Trophoblast cell (in vitro differentiated cells and primary cell): ENCODE measurements at regions not wholly inside any gene's neighbourhood (a gene's known extent, or its start where the extent isn't known, plus 50 kb on each side); places are given as distances from the start of the nearest gene placed in this dataset.
"Not testable (repeated sequence)": the region's sequence is repeated elsewhere in the genome, so short reads cannot be mapped to it uniquely, and the experiment has no call there.

Source experiments
- DNase-seq, 2 donors: peaks; one replicate each; pipeline ENCODE4 v3.0.0-alpha.2; 2016
- H2AFZ ChIP-seq: 2 replicates; pipeline ENCODE4 v1.6.1; 2013; ENCODE audit warnings: low read length, moderate library complexity, mild to moderate bottlenecking; ENCODE audit not compliant: insufficient read depth, poor library complexity
- H2AK5ac ChIP-seq: 2 replicates; pipeline ENCODE4 v1.6.1; 2013; ENCODE audit warnings: mild to moderate bottlenecking, low read length
- H2BK120ac ChIP-seq: 2 replicates; pipeline ENCODE4 v1.6.1; 2013; ENCODE audit warnings: low read length, mild to moderate bottlenecking, moderate library complexity; ENCODE audit not compliant: insufficient read depth, poor library complexity
- H2BK12ac ChIP-seq: 2 replicates; pipeline ENCODE4 v1.6.1; 2013; ENCODE audit warnings: mild to moderate bottlenecking, low read length, moderate library complexity
- H2BK5ac ChIP-seq: 2 replicates; pipeline ENCODE4 v1.6.1; 2013; ENCODE audit warnings: low read length, low read depth, moderate library complexity, mild to moderate bottlenecking; ENCODE audit not compliant: poor library complexity
- H3K14ac ChIP-seq: 2 replicates; pipeline ENCODE4 v1.6.1; 2013; ENCODE audit warnings: mild to moderate bottlenecking, low read length
- H3K18ac ChIP-seq: 2 replicates; pipeline ENCODE4 v1.6.1; 2013; ENCODE audit warnings: mild to moderate bottlenecking, low read length
- H3K23ac ChIP-seq: 2 replicates; pipeline ENCODE4 v1.6.1; 2013; ENCODE audit warnings: low read length
- H3K27ac ChIP-seq: 2 replicates; pipeline ENCODE4 v1.5.1; 2013; ENCODE audit warnings: low read depth, mild to moderate bottlenecking, inconsistent platforms, low read length, moderate library complexity
- H3K27me3 ChIP-seq: 2 replicates; pipeline ENCODE4 v1.6.1; 2013; ENCODE audit warnings: inconsistent platforms, mild to moderate bottlenecking, low read length, moderate library complexity; ENCODE audit not compliant: insufficient read depth
- H3K36me3 ChIP-seq, 2 experiments: 1 replicate in 1 of 2; 2 replicates in 1 of 2; pipeline ENCODE4 v1.6.1; 2013; ENCODE audit warnings: low read length in 2 of 2, mild to moderate bottlenecking in 2 of 2, moderate library complexity in 1 of 2; ENCODE audit not compliant: insufficient read depth in 2 of 2, control insufficient read depth in 1 of 2
- H3K4ac ChIP-seq: 2 replicates; pipeline ENCODE4 v1.6.1; 2013; ENCODE audit warnings: low read depth, mild to moderate bottlenecking, low read length, moderate library complexity
- H3K4me1 ChIP-seq, 2 experiments: 1 replicate in 1 of 2; 2 replicates in 1 of 2; pipeline ENCODE4 v1.6.1; 2013; ENCODE audit warnings: low read length in 2 of 2, mild to moderate bottlenecking in 2 of 2, moderate library complexity in 1 of 2; ENCODE audit not compliant: insufficient read depth in 2 of 2, control insufficient read depth in 1 of 2
- H3K4me2 ChIP-seq: 2 replicates; pipeline ENCODE4 v1.6.1; 2013; ENCODE audit warnings: inconsistent platforms, mild to moderate bottlenecking, low read length, moderate library complexity
- H3K4me3 ChIP-seq: 2 replicates; pipeline ENCODE4 v1.5.1; 2013; ENCODE audit warnings: mild to moderate bottlenecking, low read depth, low read length, inconsistent platforms
- H3K79me1 ChIP-seq: one replicate; pipeline ENCODE4 v1.6.1; 2013; ENCODE audit warnings: low read length
- H3K79me2 ChIP-seq: 2 replicates; pipeline ENCODE4 v1.6.1; 2013; ENCODE audit warnings: low read length, mild to moderate bottlenecking; ENCODE audit not compliant: control insufficient read depth, insufficient read depth, poor library complexity
- H3K9ac ChIP-seq: 2 replicates; pipeline ENCODE4 v1.6.1; 2013; ENCODE audit warnings: mild to moderate bottlenecking, low read length
- H3K9me3 ChIP-seq: 2 replicates; pipeline ENCODE4 v1.6.1; 2013; ENCODE audit warnings: low read depth, mild to moderate bottlenecking, control low read depth, inconsistent platforms, low read length; ENCODE audit not compliant: insufficient read depth
- H4K12ac ChIP-seq: 2 replicates; pipeline ENCODE4 v1.6.1; 2013; ENCODE audit warnings: low read depth, mild to moderate bottlenecking, low read length, moderate library complexity
- H4K8ac ChIP-seq: 2 replicates; pipeline ENCODE4 v1.6.1; 2013; ENCODE audit warnings: low read depth, mild to moderate bottlenecking, low read length, moderate library complexity
- H4K91ac ChIP-seq: one replicate; pipeline ENCODE4 v1.6.1; 2013; ENCODE audit warnings: low read depth, mild to moderate bottlenecking, low read length, moderate library complexity
- WGBS: extraction: QIAGEN DNeasy Blood & Tissue Kit; methylation state at CpG from one replicate; pipeline ENCODE4 v1.1.7; 2013; ENCODE audit warnings: missing lambda C conversion rate; ENCODE audit not compliant: insufficient read length, insufficient coverage; ENCODE audit errors: extremely low coverage; 5-methylcytosine and 5-hydroxymethylcytosine counted together

DNA sequence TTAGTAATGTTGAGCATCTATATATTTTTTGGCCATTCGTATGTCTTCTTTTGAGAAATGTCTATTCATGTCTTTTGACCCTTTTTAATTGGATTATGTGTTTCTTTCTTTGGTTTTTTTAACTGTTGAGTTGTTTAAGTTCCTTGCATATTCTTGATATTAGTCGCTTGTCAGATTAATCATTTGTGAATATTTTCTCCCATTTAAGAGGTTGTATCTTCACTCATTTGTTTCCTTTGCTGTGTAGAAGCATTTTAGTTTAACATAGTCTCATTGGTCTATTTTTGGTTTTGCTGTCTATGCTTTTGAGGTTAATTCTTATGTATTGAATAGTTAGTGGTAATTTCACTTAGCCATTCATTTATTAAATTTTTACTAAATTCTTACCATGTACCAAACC is 283.8 kb downstream of the ZPLD1 start:
- H3K4ac ChIP-seq, result no peak overlapping the region
- H3K4me2 ChIP-seq, result no peak overlapping the region
- WGBS, result no CpG with 5 or more reads among the region's 2 CpGs
- no peak overlapping the region for H4K91ac ChIP-seq
- H3K4me3 ChIP-seq, result no peak overlapping the region
- H3K79me1 ChIP-seq, result no peaks in the 10 kb centered on the region
- no peaks in the 10 kb centered on the region for H3K9me3 ChIP-seq
- no peak overlapping the region for H2AFZ ChIP-seq
- no peak overlapping the region for H2BK12ac ChIP-seq
- no peak overlapping the region for H4K8ac ChIP-seq
- H2AK5ac ChIP-seq, result no peak overlapping the region
- H3K27ac ChIP-seq, result no peak overlapping the region
- no peak for DNase-seq
- no peak overlapping the region for H2BK5ac ChIP-seq
- H4K12ac ChIP-seq, result no peak overlapping the region
- H3K27me3 ChIP-seq, result no peaks in the 10 kb centered on the region
- H3K4me1 ChIP-seq, result no peaks in the 10 kb centered on the region
- H3K79me2 ChIP-seq, result no peaks in the 10 kb centered on the region
- no peak overlapping the region for H2BK120ac ChIP-seq
- no peak overlapping the region for H3K23ac ChIP-seq
- H3K18ac ChIP-seq, result no peak overlapping the region
- no peak overlapping the region for H3K9ac ChIP-seq
- no peak overlapping the region for H3K14ac ChIP-seq
- no peaks in the 10 kb centered on the region for H3K36me3 ChIP-seq

DNA sequence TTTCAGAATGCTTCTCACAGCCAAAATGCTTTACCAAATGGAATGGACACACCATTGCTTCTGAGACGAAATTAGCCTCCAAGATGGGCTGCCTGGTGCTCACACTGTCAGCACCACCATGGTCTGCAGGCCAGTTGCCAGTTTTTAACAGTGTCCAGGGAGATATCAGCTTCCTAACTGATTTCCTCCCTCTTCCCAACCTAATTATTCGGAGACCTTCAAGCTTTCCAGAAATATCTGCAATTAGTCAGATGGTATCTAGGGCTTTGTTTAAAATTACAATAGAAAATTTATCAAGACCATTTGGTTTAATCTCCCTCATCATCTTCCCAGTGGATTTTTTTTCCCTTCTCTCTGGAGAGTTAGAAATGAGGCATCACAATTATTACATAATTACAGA is 287.5 kb downstream of the ZPLD1 start:
- no peaks in the 10 kb centered on the region for H3K4me1 ChIP-seq
- H3K23ac ChIP-seq, result no peak overlapping the region
- no peaks in the 10 kb centered on the region for H3K79me2 ChIP-seq
- H4K8ac ChIP-seq, result no peak overlapping the region
- DNase-seq, result no peak
- no CpG with 5 or more reads among the region's 2 CpGs for WGBS
- H3K36me3 ChIP-seq, result no peaks in the 10 kb centered on the region
- no peak overlapping the region for H3K14ac ChIP-seq
- no peaks in the 10 kb centered on the region for H3K79me1 ChIP-seq
- H2AFZ ChIP-seq, result no peak overlapping the region
- H3K4me3 ChIP-seq, result no peak overlapping the region
- H3K9ac ChIP-seq, result no peak overlapping the region
- H3K27ac ChIP-seq, result no peak overlapping the region
- no peak overlapping the region for H4K91ac ChIP-seq
- no peak overlapping the region for H2BK120ac ChIP-seq
- no peak overlapping the region for H3K4me2 ChIP-seq
- H3K18ac ChIP-seq, result no peak overlapping the region
- no peak overlapping the region for H4K12ac ChIP-seq
- H2BK5ac ChIP-seq, result no peak overlapping the region
- H2BK12ac ChIP-seq, result no peak overlapping the region
- no peaks in the 10 kb centered on the region for H3K27me3 ChIP-seq
- no peak overlapping the region for H3K4ac ChIP-seq
- H3K9me3 ChIP-seq, result no peaks in the 10 kb centered on the region
- H2AK5ac ChIP-seq, result no peak overlapping the region

DNA sequence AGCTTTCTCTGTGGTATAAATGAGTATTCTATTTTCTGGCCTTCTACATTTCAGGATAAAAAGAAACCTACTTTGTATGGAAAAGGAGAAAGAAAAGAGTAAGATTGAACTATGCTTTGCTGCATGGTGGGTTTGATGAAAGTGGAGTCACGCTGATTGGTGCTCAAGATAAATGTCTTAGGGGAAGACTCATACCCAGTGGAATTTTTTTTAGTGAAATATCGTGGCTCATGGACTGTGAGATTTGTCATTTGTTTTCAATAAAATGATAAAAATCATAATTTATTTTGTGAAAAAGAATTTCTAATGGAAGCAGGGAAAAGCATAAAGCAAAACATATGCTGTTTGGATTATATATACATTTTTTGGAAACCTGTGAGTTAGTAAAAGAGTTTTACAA is 292.5 kb downstream of the ZPLD1 start:
- no peak overlapping the region for H4K91ac ChIP-seq
- no peak for DNase-seq
- H3K4ac ChIP-seq, result no peak overlapping the region
- H3K9ac ChIP-seq, result no peak overlapping the region
- no peak overlapping the region for H2BK120ac ChIP-seq
- H3K4me2 ChIP-seq, result no peak overlapping the region
- H2AFZ ChIP-seq, result no peak overlapping the region
- no peak overlapping the region for H3K23ac ChIP-seq
- no peak overlapping the region for H4K12ac ChIP-seq
- no peaks in the 10 kb centered on the region for H3K36me3 ChIP-seq
- H3K4me1 ChIP-seq, result no peaks in the 10 kb centered on the region
- H3K4me3 ChIP-seq, result no peak overlapping the region
- H3K14ac ChIP-seq, result no peak overlapping the region
- no peak overlapping the region for H2BK5ac ChIP-seq
- H2AK5ac ChIP-seq, result no peak overlapping the region
- H3K18ac ChIP-seq, result no peak overlapping the region
- no peaks in the 10 kb centered on the region for H3K79me1 ChIP-seq
- H3K27me3 ChIP-seq, result no peaks in the 10 kb centered on the region
- H4K8ac ChIP-seq, result no peak overlapping the region
- H3K79me2 ChIP-seq, result no peaks in the 10 kb centered on the region
- no peaks in the 10 kb centered on the region for H3K9me3 ChIP-seq
- no peak overlapping the region for H2BK12ac ChIP-seq
- WGBS, result no CpG with 5 or more reads among the region's 2 CpGs
- no peak overlapping the region for H3K27ac ChIP-seq

DNA sequence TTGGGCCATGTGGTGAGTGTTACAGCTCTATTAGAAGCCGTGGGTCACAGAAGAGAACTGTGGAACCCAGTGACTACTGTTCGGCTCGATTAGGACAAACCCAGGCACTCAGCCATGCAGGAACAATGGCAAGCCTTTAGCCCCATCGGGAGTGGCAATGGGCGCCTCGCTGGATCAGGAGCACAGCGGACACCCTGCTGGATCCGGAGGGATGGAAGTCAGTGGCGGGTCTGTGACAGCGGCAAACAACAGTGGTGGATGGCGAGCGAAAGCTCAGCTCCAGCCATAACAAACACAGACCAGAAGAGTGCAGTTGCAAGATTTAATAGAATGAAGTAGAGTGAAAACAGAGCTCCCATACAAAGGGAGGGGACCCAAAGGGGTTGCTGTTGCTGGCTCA is 297.8 kb downstream of the ZPLD1 start:
- not testable (repeated sequence) for H3K18ac ChIP-seq, H3K79me2 ChIP-seq, H3K23ac ChIP-seq, H3K79me1 ChIP-seq, H3K9me3 ChIP-seq, H2BK12ac ChIP-seq, H3K4me1 ChIP-seq, H2BK5ac ChIP-seq, H3K4ac ChIP-seq, H4K91ac ChIP-seq, H3K4me3 ChIP-seq, H4K8ac ChIP-seq, DNase-seq, H3K36me3 ChIP-seq, H2AK5ac ChIP-seq, H2BK120ac ChIP-seq, H3K14ac ChIP-seq, H3K27me3 ChIP-seq, H4K12ac ChIP-seq, H2AFZ ChIP-seq, H3K27ac ChIP-seq, H3K9ac ChIP-seq, H3K4me2 ChIP-seq
- no CpG with 5 or more reads among the region's 12 CpGs for WGBS
